GM06990 (cell line): ENCODE measurements at regions not wholly inside any gene's neighbourhood (a gene's known extent, or its start where the extent isn't known, plus 50 kb on each side); places are given as distances from the start of the nearest gene placed in this dataset.

ENCODE experiments used
- DNase-seq: peaks from one replicate; pipeline ENCODE4 v3.0.0-alpha.2; 2011; ENCODE audit not compliant: insufficient read length; ENCODE audit errors: extremely low read depth
- H3K27me3 ChIP-seq: replicated peaks from 2 replicates; pipeline ENCODE4 v1.6.0; 2011; ENCODE audit warnings: low read length; ENCODE audit not compliant: control insufficient read depth, insufficient read depth
- H3K36me3 ChIP-seq: 2 replicates; pipeline ENCODE4 v1.5.1; 2011; ENCODE audit warnings: low read length; ENCODE audit not compliant: control insufficient read depth, insufficient read depth
- H3K4me3 ChIP-seq: replicated peaks from 2 replicates; pipeline ENCODE4 v1.5.1; 2011; ENCODE audit warnings: low read depth, mild to moderate bottlenecking, control low read depth, low read length
- CTCF ChIP-seq: IDR thresholded peaks from 2 replicates; pipeline ENCODE4 v1.5.1; 2011; ENCODE audit warnings: low read length, control low read depth, mild to moderate bottlenecking, inconsistent platforms; ENCODE audit not compliant: insufficient read depth, poor library complexity, severe bottlenecking

GRCh38 chr2:17163638-17164037 is 354.6 kb downstream of the RAD51AP2 start:
- no peaks in the 10 kb centered on the region for H3K27me3 ChIP-seq
- no peak overlapping the region for H3K4me3 ChIP-seq
- no peaks in the 10 kb centered on the region for H3K36me3 ChIP-seq
- no peak for DNase-seq
- no peak for TF ChIP-seq CTCF

DNA sequence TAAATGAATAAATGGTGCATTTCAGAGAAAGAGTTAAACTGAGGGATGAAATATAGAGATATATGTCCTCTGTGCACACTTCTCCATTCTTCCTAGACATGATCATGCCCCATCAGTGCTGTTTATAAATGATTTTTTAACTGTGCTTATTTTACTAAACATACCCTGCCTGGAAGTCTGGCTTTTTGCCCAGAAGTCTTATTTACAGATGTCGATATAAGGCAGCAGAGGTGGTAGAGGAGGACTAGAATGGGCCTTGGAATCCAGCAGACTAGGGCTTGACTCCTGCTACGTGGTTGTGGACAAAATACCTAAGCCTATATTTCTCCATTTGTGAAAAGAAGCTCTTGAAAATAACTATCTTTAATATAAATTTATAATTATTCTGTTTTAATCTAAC is 355.5 kb downstream of the RAD51AP2 start:
- H3K4me3 ChIP-seq, result no peak overlapping the region
- no peaks in the 10 kb centered on the region for H3K36me3 ChIP-seq
- TF ChIP-seq CTCF, result no peak
- DNase-seq, result no peak
- H3K27me3 ChIP-seq, result no peaks in the 10 kb centered on the region

DNA sequence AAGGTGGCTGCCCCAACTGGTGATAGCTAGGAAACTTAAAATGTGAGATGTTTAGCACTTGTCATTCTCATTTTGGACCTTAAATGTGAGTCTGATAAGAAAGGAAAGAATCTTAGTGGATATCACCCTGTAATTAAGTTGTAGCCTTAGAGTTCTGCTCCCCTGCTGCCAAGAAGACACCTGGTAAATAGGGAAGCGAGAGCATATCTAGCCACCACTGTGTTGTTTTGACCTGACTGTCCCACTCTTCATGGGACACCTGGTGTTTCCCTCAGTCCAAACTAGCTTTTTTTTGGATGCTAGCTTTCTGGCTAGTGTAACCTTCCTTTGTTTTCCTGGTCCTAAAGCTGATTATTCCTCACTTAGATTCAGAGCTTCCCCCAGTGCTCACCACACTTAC is 357.6 kb downstream of the RAD51AP2 start:
- TF ChIP-seq CTCF, result no peak
- no peaks in the 10 kb centered on the region for H3K36me3 ChIP-seq
- no peak overlapping the region for H3K4me3 ChIP-seq
- H3K27me3 ChIP-seq, result no peaks in the 10 kb centered on the region
- no peak for DNase-seq

DNA sequence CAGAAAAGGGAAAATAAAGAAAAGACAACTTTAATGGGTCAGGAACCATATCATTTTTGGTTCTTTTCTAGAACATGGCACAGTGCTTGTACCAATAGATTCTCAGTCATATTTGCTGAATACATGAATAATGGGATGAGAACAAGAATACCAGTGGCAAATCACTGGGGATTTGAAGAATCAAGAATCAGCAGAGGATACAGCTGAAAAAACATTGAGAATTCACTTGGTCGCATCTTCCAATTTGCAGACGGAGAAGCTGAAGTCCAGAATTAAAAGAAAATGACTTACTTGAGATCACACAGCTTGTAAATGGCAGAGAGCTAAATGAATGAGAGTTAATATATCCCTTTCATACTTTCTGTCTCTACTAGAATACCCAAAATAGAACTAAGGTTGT is 362.2 kb downstream of the RAD51AP2 start:
- DNase-seq, result no peak
- Histone ChIP-seq H3K36me3 (no peaks in the 10 kb centered on the region), H3K4me3 (no peak overlapping the region), H3K27me3 (no peaks in the 10 kb centered on the region)
- no peak for TF ChIP-seq CTCF

GRCh38 chr2:17149945-17150344 is 368.3 kb downstream of the RAD51AP2 start:
- no peak for DNase-seq
- TF ChIP-seq CTCF, result no peak
- Histone ChIP-seq H3K36me3 (no peaks in the 10 kb centered on the region), H3K27me3 (no peaks in the 10 kb centered on the region; the same call in 1 of the 2 replicates), H3K4me3 (no peak overlapping the region)

DNA sequence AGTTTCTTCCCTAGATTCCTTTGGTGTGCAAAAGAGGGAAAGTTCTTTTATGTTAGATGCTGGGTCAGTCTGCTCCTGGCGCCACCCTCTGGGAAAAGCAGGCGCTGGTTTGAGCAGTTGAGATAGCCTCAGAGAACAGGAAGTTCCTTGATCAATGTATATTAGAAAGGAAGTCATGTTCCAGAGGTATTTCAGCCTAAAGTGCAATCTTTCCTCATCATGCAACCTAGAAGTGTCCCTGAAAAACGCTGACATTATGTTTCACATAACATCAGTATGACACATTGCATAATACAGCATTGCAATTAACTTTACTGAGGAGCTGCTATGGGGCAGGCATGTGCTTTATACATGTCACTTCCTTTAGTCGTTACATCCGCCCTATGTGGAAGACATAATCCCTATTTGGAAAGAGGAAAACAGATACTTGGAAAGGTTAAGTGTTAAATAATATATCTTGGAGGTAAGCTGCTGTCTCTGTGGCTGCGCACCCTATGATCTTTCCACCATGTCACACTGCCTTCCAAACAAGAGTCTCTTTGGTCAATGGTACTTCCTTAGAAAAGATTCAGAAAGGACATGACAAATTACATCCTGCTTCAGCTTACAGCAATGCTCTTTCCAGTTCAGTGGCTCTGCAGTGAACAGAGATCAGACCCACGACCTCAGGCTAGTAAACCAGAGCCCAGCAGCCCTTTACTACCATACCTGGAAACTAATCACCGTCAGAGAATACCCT is 369.7 kb downstream of the RAD51AP2 start:
- no peak overlapping the region for H3K4me3 ChIP-seq
- H3K36me3 ChIP-seq, result no peaks in the 10 kb centered on the region
- DNase-seq, result no peak
- peak; percentile 56 for TF ChIP-seq CTCF
- no peaks in the 10 kb centered on the region; the same call in 1 of the 2 replicates for H3K27me3 ChIP-seq
